ENCODE measurements at regions not wholly inside any gene's neighbourhood (a gene's known extent, or its start where the extent isn't known, plus 50 kb on each side); places are given as distances from the start of the nearest gene placed in this dataset.

GRCh38 chr6:14660806-14661579 is 543.4 kb downstream of the CD83 start:
- TF ChIP-seq POLR2A (IDR thresholded peaks at IDR 0.05; ENCODE audit: low read length), result no peak
- TF ChIP-seq GATA1 (IDR thresholded peaks at IDR 0.05; ENCODE audit: low read depth, low read length), result no peak

Measured in erythroblast (primary cell).